ENCODE measurements at regions not wholly inside any gene's neighbourhood (a gene's known extent, or its start where the extent isn't known, plus 50 kb on each side); places are given as distances from the start of the nearest gene placed in this dataset.

- no peak for TF ChIP-seq POLR2A (IDR thresholded peaks at IDR 0.05)
- no peak for TF ChIP-seq CTCF (IDR thresholded peaks at IDR 0.05)
- TF ChIP-seq EP300 (IDR thresholded peaks at IDR 0.05), result no peak
- H3K4me1 ChIP-seq, result no peaks in the 10 kb centered on the region
- H3K36me3 ChIP-seq, result no peaks in the 10 kb centered on the region
- WGBS, 2 donors, result 61 to 72% methylated on average over 2 of the region's 2 CpGs
- DNase-seq (ENCODE audit: low spot score in 2 of 2), result no peak
- no peaks in the 10 kb centered on the region for H3K27me3 ChIP-seq
- no peak overlapping the region for H3K4me3 ChIP-seq
- no peaks in the 10 kb centered on the region for H3K9me3 ChIP-seq
- no peak overlapping the region for H3K27ac ChIP-seq
These were observed 2019.4 kb upstream of the PIK3C3 start for GRCh38 chr18:39935598-39935997.

- Histone ChIP-seq H3K4me3 (no peak overlapping the region), H3K27ac (no peak overlapping the region)
- WGBS, 2 donors, result 72 to 75% methylated on average over 2 of the region's 2 CpGs
These were observed 2036.2 kb upstream of the PIK3C3 start for GRCh38 chr18:39918847-39919246.

GRCh38 chr18:39913672-39914366, 2041.2 kb upstream of the PIK3C3 start:
- Histone ChIP-seq H3K4me3 (no peak overlapping the region), H3K4me1 (no peaks in the 10 kb centered on the region), H3K27me3 (no peaks in the 10 kb centered on the region), H3K36me3 (no peaks in the 10 kb centered on the region), H3K27ac (no peak overlapping the region), H3K9me3 (peaks cover 0 to 17% (median 0%) of the 10 kb centered on the region in 4 donors)
- DNase-seq (ENCODE audit: low spot score in 2 of 2), result no peak
- WGBS, 2 donors, result 50 to 58% methylated on average over 4 of the region's 4 CpGs
- TF ChIP-seq POLR2A (IDR thresholded peaks at IDR 0.05) (no peak), EP300 (IDR thresholded peaks at IDR 0.05) (no peak), CTCF (IDR thresholded peaks at IDR 0.05) (no peak)

More at GRCh38 chr18:39918847-39919246, 2036.2 kb upstream of the PIK3C3 start:
- Histone ChIP-seq H3K27me3 (no peaks in the 10 kb centered on the region), H3K4me1 (no peaks in the 10 kb centered on the region), H3K9me3 (no peaks in the 10 kb centered on the region), H3K36me3 (no peaks in the 10 kb centered on the region)
- TF ChIP-seq EP300 (IDR thresholded peaks at IDR 0.05) (no peak), POLR2A (IDR thresholded peaks at IDR 0.05) (no peak), CTCF (IDR thresholded peaks at IDR 0.05) (no peak)
- DNase-seq (ENCODE audit: low spot score in 2 of 2), result no peak

GRCh38 chr18:39911716-39912115, 2043.3 kb upstream of the PIK3C3 start:
- no peak for DNase-seq (ENCODE audit: low spot score in 2 of 2)
- H3K4me1 ChIP-seq, result no peaks in the 10 kb centered on the region
- H3K9me3 ChIP-seq, result peaks cover 0 to 17% (median 0%) of the 10 kb centered on the region in 4 donors
- H3K27ac ChIP-seq, result no peak overlapping the region
- TF ChIP-seq EP300 (IDR thresholded peaks at IDR 0.05) (no peak), CTCF (IDR thresholded peaks at IDR 0.05) (no peak), POLR2A (IDR thresholded peaks at IDR 0.05) (no peak)
- no peaks in the 10 kb centered on the region for H3K36me3 ChIP-seq
- H3K4me3 ChIP-seq, result no peak overlapping the region
- H3K27me3 ChIP-seq, result no peaks in the 10 kb centered on the region

GRCh38 chr18:39909706-39910105, 2045.3 kb upstream of the PIK3C3 start:
- no peaks in the 10 kb centered on the region for H3K36me3 ChIP-seq
- no peak for DNase-seq (ENCODE audit: low spot score in 2 of 2)
- TF ChIP-seq EP300 (IDR thresholded peaks at IDR 0.05) (no peak), CTCF (IDR thresholded peaks at IDR 0.05) (no peak), POLR2A (IDR thresholded peaks at IDR 0.05) (no peak)
- peaks cover 0 to 17% (median 0%) of the 10 kb centered on the region in 4 donors for H3K9me3 ChIP-seq
- H3K4me3 ChIP-seq, result no peak overlapping the region
- no peaks in the 10 kb centered on the region for H3K4me1 ChIP-seq
- no peak overlapping the region for H3K27ac ChIP-seq
- WGBS, 2 donors, result 59% methylated on average over 4 of the region's 4 CpGs
- no peaks in the 10 kb centered on the region for H3K27me3 ChIP-seq
